ENCODE measurements at regions not wholly inside any gene's neighbourhood (a gene's known extent, or its start where the extent isn't known, plus 50 kb on each side); places are given as distances from the start of the nearest gene placed in this dataset.

GRCh38 chr10:128629111-128630096, 503.2 kb upstream of the MKI67 start:
- H3F3A ChIP-seq (ENCODE audit: insufficient read depth, low read length, poor library complexity, severe bottlenecking), result no peaks in the 10 kb centered on the region
- H4K20me1 ChIP-seq (ENCODE audit: insufficient read depth), result no peaks in the 10 kb centered on the region
- TF ChIP-seq TAF1 (IDR thresholded peaks at IDR 0.05; ENCODE audit: low read depth) (no peak), POLR2AphosphoS5 (IDR thresholded peaks at IDR 0.05) (no peak)
- no peaks in the 10 kb centered on the region for H3K79me2 ChIP-seq (replicated peaks; ENCODE audit: insufficient read depth, low read length)
- no peaks in the 10 kb centered on the region for H3K27me3 ChIP-seq (ENCODE audit: insufficient read depth, low read depth, low read length)
- H3K27ac ChIP-seq (ENCODE audit: low read length), result no peak overlapping the region
- H3K9me3 ChIP-seq (ENCODE audit: low read length), result no peaks in the 10 kb centered on the region
- no peaks in the 10 kb centered on the region for H3K9me2 ChIP-seq (ENCODE audit: insufficient read depth, low read length)
- H3K36me3 ChIP-seq (ENCODE audit: insufficient read depth, low read length), result no peaks in the 10 kb centered on the region
- H3K4me3 ChIP-seq (ENCODE audit: low read length), result no peak overlapping the region
- H2AFZ ChIP-seq (ENCODE audit: low read depth, low read length), result no peak overlapping the region
- no peak overlapping the region for H3K4me2 ChIP-seq (ENCODE audit: low read length)
- H3K9ac ChIP-seq (ENCODE audit: low read length), result no peak overlapping the region

- H3K4me2 ChIP-seq (ENCODE audit: low read length), result no peak overlapping the region
- no peaks in the 10 kb centered on the region for H3K27me3 ChIP-seq (ENCODE audit: insufficient read depth, low read depth, low read length)
- no peaks in the 10 kb centered on the region for H3F3A ChIP-seq (ENCODE audit: insufficient read depth, low read length, poor library complexity, severe bottlenecking)
- no peaks in the 10 kb centered on the region for H3K36me3 ChIP-seq (ENCODE audit: insufficient read depth, low read length)
- H3K4me3 ChIP-seq (ENCODE audit: low read length), result no peak overlapping the region
- no peaks in the 10 kb centered on the region for H3K9me3 ChIP-seq (ENCODE audit: low read length)
- no peaks in the 10 kb centered on the region for H3K9me2 ChIP-seq (ENCODE audit: insufficient read depth, low read length)
- no peak overlapping the region for H3K9ac ChIP-seq (ENCODE audit: low read length)
- TF ChIP-seq RAD21 (conservative IDR thresholded peaks at IDR 0.05) (no peak), POLR2AphosphoS5 (IDR thresholded peaks at IDR 0.05) (no peak), MXI1 (conservative IDR thresholded peaks at IDR 0.05; ENCODE audit: poor library complexity, severe bottlenecking) (no peak), REST (IDR thresholded peaks at IDR 0.05; ENCODE audit: borderline replicate concordance) (no peak), EZH2 (IDR thresholded peaks at IDR 0.05; ENCODE audit: borderline replicate concordance, insufficient read depth, low read length, poor library complexity, severe bottlenecking) (no peak), EP300 (conservative IDR thresholded peaks at IDR 0.05; ENCODE audit: poor library complexity, severe bottlenecking) (no peak), CTCF (IDR thresholded peaks at IDR 0.05; ENCODE audit: poor library complexity, severe bottlenecking) (no peak), SMC3 (conservative IDR thresholded peaks at IDR 0.05; ENCODE audit: poor library complexity) (no peak), TAF1 (IDR thresholded peaks at IDR 0.05; ENCODE audit: low read depth) (no peak)
- no peak overlapping the region for H3K27ac ChIP-seq (ENCODE audit: low read length)
- H3K79me2 ChIP-seq (replicated peaks; ENCODE audit: insufficient read depth, low read length), result no peaks in the 10 kb centered on the region
- no peaks in the 10 kb centered on the region for H4K20me1 ChIP-seq (ENCODE audit: insufficient read depth)
- H2AFZ ChIP-seq (ENCODE audit: low read depth, low read length), result no peak overlapping the region
Measured at GRCh38 chr10:128630787-128631252, 504.6 kb upstream of the MKI67 start.
